ENCODE measurements at regions not wholly inside any gene's neighbourhood (a gene's known extent, or its start where the extent isn't known, plus 50 kb on each side); places are given as distances from the start of the nearest gene placed in this dataset.

DNA sequence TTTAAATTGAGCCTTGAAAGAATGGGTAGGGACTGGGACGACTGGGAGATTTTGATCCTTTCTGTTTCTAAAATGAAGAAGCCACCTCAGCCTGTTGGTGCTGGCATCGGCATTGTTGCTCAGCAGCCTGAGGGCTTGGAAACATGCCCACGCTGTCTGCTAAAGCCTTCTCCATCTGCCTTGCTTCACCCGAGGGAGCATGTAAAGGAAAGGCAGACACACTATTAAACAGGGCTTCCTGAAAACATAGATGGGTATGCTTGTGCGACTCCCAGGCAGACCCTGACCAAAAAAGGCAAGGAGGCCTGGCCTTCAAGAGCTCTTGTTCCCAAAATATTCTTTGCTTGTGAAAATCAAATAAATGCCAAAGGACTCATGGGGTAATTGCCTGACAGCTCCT is 84.2 kb upstream of the SLC4A7 start:
- H3K27me3 ChIP-seq (ENCODE audit: control insufficient read depth in 1 of 2, insufficient read depth in 1 of 2, low read length in 2 of 2): no peaks in the 10 kb centered on the region
- H4K8ac ChIP-seq (ENCODE audit: low read length): no peak overlapping the region
- H3K36me3 ChIP-seq (ENCODE audit: control insufficient read depth in 1 of 2, insufficient read depth in 2 of 2, low read depth in 1 of 2, low read length in 2 of 2): no peaks in the 10 kb centered on the region
- no peak for DNase-seq
- H2AFZ ChIP-seq (ENCODE audit: low read depth, low read length): no peak overlapping the region
- H2BK15ac ChIP-seq (ENCODE audit: low read depth, poor library complexity, severe bottlenecking): no peak overlapping the region
- H3K23ac ChIP-seq (ENCODE audit: low read length in 2 of 2): no peak overlapping the region
- H4K91ac ChIP-seq (ENCODE audit: low read length): no peak overlapping the region
- H2AK5ac ChIP-seq (ENCODE audit: low read length, severe bottlenecking): peak overlapping the region; percentile 80
- H3K9me3 ChIP-seq (ENCODE audit: control insufficient read depth, low read length): no peaks in the 10 kb centered on the region
- no peak overlapping the region for H3K4me2 ChIP-seq (ENCODE audit: low read length, poor library complexity, severe bottlenecking)
- H3K18ac ChIP-seq (ENCODE audit: low read depth in 1 of 2, low read length in 2 of 2): no peak overlapping the region
- no peak overlapping the region for H2BK5ac ChIP-seq (ENCODE audit: low read depth, low read length, poor library complexity, severe bottlenecking)
- peak overlapping the region; percentile 38 for H3K9ac ChIP-seq (ENCODE audit: low read length)
- peak overlapping the region in 1 of 2 experiments; percentile 80 for H3K14ac ChIP-seq (ENCODE audit: low read length in 2 of 2)
- H3K4me1 ChIP-seq (ENCODE audit: control insufficient read depth, insufficient read depth, low read depth, low read length): peaks cover 2% of the 10 kb centered on the region
- no peak overlapping the region for H2BK12ac ChIP-seq (ENCODE audit: low read length in 2 of 2)
- no peak overlapping the region for H3K4me3 ChIP-seq (ENCODE audit: insufficient read depth in 1 of 2, low read depth in 1 of 2, low read length in 2 of 2)
- H3K79me1 ChIP-seq (replicated peaks; ENCODE audit: low read length, poor library complexity, severe bottlenecking): no peaks in the 10 kb centered on the region
- H3K4ac ChIP-seq (ENCODE audit: low read depth in 1 of 2, low read length in 2 of 2): no peak overlapping the region
- no peak overlapping the region for H2BK120ac ChIP-seq (ENCODE audit: low read depth, low read length)
- H3K27ac ChIP-seq (ENCODE audit: low read length, poor library complexity, severe bottlenecking): no peak overlapping the region
- WGBS: 90% methylated on average over 5 of the region's 5 CpGs

DNA sequence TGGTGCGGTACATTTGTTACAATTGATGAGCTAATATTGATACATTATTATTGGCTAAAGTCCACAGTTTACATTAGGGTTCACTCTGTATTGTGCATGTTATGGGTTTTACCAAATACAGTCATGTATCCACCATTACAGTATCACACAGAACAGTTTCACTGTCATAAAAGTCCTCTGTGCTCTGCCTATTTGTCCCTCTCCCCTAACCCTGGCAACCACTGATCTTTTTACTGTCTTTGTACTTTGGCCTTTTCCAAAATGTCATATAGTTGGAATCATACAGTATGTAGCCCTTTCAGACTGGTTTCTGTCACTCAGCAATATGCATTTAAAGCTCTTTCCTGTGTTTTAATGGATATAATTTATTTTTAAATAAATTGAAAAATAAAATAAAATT is 83.1 kb upstream of the SLC4A7 start:
- Histone ChIP-seq H2BK120ac (ENCODE audit: low read depth, low read length) (no peak overlapping the region), H4K8ac (ENCODE audit: low read length) (no peak overlapping the region), H3K79me1 (replicated peaks; ENCODE audit: low read length, poor library complexity, severe bottlenecking) (no peaks in the 10 kb centered on the region), H3K23ac (ENCODE audit: low read length in 2 of 2) (no peak overlapping the region), H3K36me3 (ENCODE audit: control insufficient read depth in 1 of 2, insufficient read depth in 2 of 2, low read depth in 1 of 2, low read length in 2 of 2) (no peaks in the 10 kb centered on the region), H3K27me3 (ENCODE audit: control insufficient read depth in 1 of 2, insufficient read depth in 1 of 2, low read length in 2 of 2) (no peaks in the 10 kb centered on the region), H3K4me3 (ENCODE audit: insufficient read depth in 1 of 2, low read depth in 1 of 2, low read length in 2 of 2) (no peak overlapping the region), H3K27ac (ENCODE audit: low read length, poor library complexity, severe bottlenecking) (no peak overlapping the region), H3K4ac (ENCODE audit: low read depth in 1 of 2, low read length in 2 of 2) (no peak overlapping the region), H3K9ac (ENCODE audit: low read length) (no peak overlapping the region), H3K4me2 (ENCODE audit: low read length, poor library complexity, severe bottlenecking) (no peak overlapping the region), H3K18ac (ENCODE audit: low read depth in 1 of 2, low read length in 2 of 2) (no peak overlapping the region), H3K4me1 (ENCODE audit: control insufficient read depth, insufficient read depth, low read depth, low read length) (peaks cover 2% of the 10 kb centered on the region), H2BK15ac (ENCODE audit: low read depth, poor library complexity, severe bottlenecking) (no peak overlapping the region), H3K14ac (ENCODE audit: low read length in 2 of 2) (no peak overlapping the region), H2AFZ (ENCODE audit: low read depth, low read length) (no peak overlapping the region), H3K9me3 (ENCODE audit: control insufficient read depth, low read length) (no peaks in the 10 kb centered on the region), H2AK5ac (ENCODE audit: low read length, severe bottlenecking) (no peak overlapping the region), H2BK5ac (ENCODE audit: low read depth, low read length, poor library complexity, severe bottlenecking) (no peak overlapping the region), H4K91ac (ENCODE audit: low read length) (no peak overlapping the region), H2BK12ac (ENCODE audit: low read length in 2 of 2) (no peak overlapping the region)
- no CpG with 5 or more reads among the region's 1 CpG for WGBS
- DNase-seq: no peak

DNA sequence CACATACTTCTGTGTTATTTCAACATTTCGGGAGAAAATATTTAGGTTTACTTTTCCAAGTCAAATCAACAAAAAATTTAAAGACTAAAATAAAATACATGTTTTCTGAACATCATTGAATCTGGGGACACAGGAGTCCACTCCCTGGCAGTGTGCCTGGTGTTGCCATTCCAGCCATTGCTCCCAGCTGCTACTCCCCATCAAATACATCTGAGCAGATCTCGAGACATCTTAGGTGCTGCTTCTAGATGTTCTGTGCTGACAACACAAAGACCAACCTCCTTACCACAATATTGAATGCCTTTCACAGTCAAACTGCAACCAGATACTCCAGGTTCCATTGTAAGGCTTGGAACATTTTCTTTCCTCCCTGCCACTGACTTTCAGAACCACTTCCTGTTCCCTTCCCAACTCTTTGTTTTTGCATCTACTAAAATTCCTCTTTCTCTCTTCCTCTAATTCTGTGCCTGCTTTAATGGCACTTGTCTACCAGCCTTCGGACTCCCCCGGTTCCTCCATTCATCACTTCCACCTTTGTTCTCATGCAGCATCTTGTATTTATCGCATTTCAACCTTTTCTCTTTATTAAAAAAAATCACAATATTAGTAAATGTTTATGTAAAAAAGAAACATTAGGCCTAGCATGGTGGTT is 81.1 kb upstream of the SLC4A7 start:
- no peaks in the 10 kb centered on the region for H3K79me1 ChIP-seq (replicated peaks; ENCODE audit: low read length, poor library complexity, severe bottlenecking)
- no peak overlapping the region for H2BK15ac ChIP-seq (ENCODE audit: low read depth, poor library complexity, severe bottlenecking)
- H2BK5ac ChIP-seq (ENCODE audit: low read depth, low read length, poor library complexity, severe bottlenecking): no peak overlapping the region
- no peaks in the 10 kb centered on the region for H3K9me3 ChIP-seq (ENCODE audit: control insufficient read depth, low read length)
- DNase-seq: no peak
- H2BK120ac ChIP-seq (ENCODE audit: low read depth, low read length): no peak overlapping the region
- H3K4me1 ChIP-seq (ENCODE audit: control insufficient read depth, insufficient read depth, low read depth, low read length): peaks cover 2% of the 10 kb centered on the region
- H3K23ac ChIP-seq (ENCODE audit: low read length in 2 of 2): no peak overlapping the region
- H3K36me3 ChIP-seq (ENCODE audit: control insufficient read depth in 1 of 2, insufficient read depth in 2 of 2, low read depth in 1 of 2, low read length in 2 of 2): no peaks in the 10 kb centered on the region
- H3K4me2 ChIP-seq (ENCODE audit: low read length, poor library complexity, severe bottlenecking): no peak overlapping the region
- H4K91ac ChIP-seq (ENCODE audit: low read length): no peak overlapping the region
- H3K9ac ChIP-seq (ENCODE audit: low read length): no peak overlapping the region
- no peak overlapping the region for H3K4ac ChIP-seq (ENCODE audit: low read depth in 1 of 2, low read length in 2 of 2)
- no peak overlapping the region for H2BK12ac ChIP-seq (ENCODE audit: low read length in 2 of 2)
- 95% methylated on average over 3 of the region's 5 CpGs for WGBS
- no peak overlapping the region for H3K27ac ChIP-seq (ENCODE audit: low read length, poor library complexity, severe bottlenecking)
- H3K14ac ChIP-seq (ENCODE audit: low read length in 2 of 2): no peak overlapping the region
- no peak overlapping the region for H3K4me3 ChIP-seq (ENCODE audit: insufficient read depth in 1 of 2, low read depth in 1 of 2, low read length in 2 of 2)
- no peak overlapping the region for H2AK5ac ChIP-seq (ENCODE audit: low read length, severe bottlenecking)
- no peaks in the 10 kb centered on the region for H3K27me3 ChIP-seq (ENCODE audit: control insufficient read depth in 1 of 2, insufficient read depth in 1 of 2, low read length in 2 of 2)
- no peak overlapping the region for H4K8ac ChIP-seq (ENCODE audit: low read length)
- no peak overlapping the region for H2AFZ ChIP-seq (ENCODE audit: low read depth, low read length)
- no peak overlapping the region for H3K18ac ChIP-seq (ENCODE audit: low read depth in 1 of 2, low read length in 2 of 2)

DNA sequence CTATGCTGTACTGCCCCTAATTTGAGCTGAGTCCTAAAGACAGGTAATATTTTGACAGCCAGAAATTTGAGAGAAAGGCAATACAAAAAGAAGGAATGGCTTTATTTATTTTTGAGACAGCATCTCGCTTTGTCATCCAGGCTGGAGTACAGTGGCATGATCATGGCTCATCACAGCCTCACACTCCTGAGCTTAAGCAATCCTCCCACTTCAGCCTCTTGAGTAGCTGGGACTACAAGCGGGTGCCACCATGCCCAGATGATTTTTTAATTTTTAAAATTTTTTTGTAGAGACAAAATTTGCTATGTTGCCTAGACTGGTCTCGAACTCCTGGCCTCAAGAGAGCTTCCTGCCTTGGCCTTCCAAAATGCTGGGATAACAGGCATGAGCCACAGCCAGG is 77.4 kb upstream of the SLC4A7 start:
- H2BK15ac ChIP-seq (ENCODE audit: low read depth, poor library complexity, severe bottlenecking): no peak overlapping the region
- no peak overlapping the region for H3K18ac ChIP-seq (ENCODE audit: low read depth in 1 of 2, low read length in 2 of 2)
- H3K9ac ChIP-seq (ENCODE audit: low read length): no peak overlapping the region
- WGBS: 99% methylated on average over 3 of the region's 3 CpGs
- H3K14ac ChIP-seq (ENCODE audit: low read length in 2 of 2): no peak overlapping the region
- H4K91ac ChIP-seq (ENCODE audit: low read length): no peak overlapping the region
- no peak overlapping the region for H2BK120ac ChIP-seq (ENCODE audit: low read depth, low read length)
- H2BK5ac ChIP-seq (ENCODE audit: low read depth, low read length, poor library complexity, severe bottlenecking): no peak overlapping the region
- H4K8ac ChIP-seq (ENCODE audit: low read length): no peak overlapping the region
- no peaks in the 10 kb centered on the region for H3K27me3 ChIP-seq (ENCODE audit: control insufficient read depth in 1 of 2, insufficient read depth in 1 of 2, low read length in 2 of 2)
- no peak for DNase-seq
- H3K4me3 ChIP-seq (ENCODE audit: insufficient read depth in 1 of 2, low read depth in 1 of 2, low read length in 2 of 2): no peak overlapping the region
- H3K4me2 ChIP-seq (ENCODE audit: low read length, poor library complexity, severe bottlenecking): no peak overlapping the region
- no peaks in the 10 kb centered on the region for H3K79me1 ChIP-seq (replicated peaks; ENCODE audit: low read length, poor library complexity, severe bottlenecking)
- no peak overlapping the region for H3K27ac ChIP-seq (ENCODE audit: low read length, poor library complexity, severe bottlenecking)
- H2BK12ac ChIP-seq (ENCODE audit: low read length in 2 of 2): no peak overlapping the region
- H3K36me3 ChIP-seq (ENCODE audit: control insufficient read depth in 1 of 2, insufficient read depth in 2 of 2, low read depth in 1 of 2, low read length in 2 of 2): no peaks in the 10 kb centered on the region
- H3K23ac ChIP-seq (ENCODE audit: low read length in 2 of 2): no peak overlapping the region
- no peak overlapping the region for H3K4ac ChIP-seq (ENCODE audit: low read depth in 1 of 2, low read length in 2 of 2)
- H3K4me1 ChIP-seq (ENCODE audit: control insufficient read depth, insufficient read depth, low read depth, low read length): no peaks in the 10 kb centered on the region
- H3K9me3 ChIP-seq (ENCODE audit: control insufficient read depth, low read length): no peaks in the 10 kb centered on the region
- no peak overlapping the region for H2AK5ac ChIP-seq (ENCODE audit: low read length, severe bottlenecking)
- H2AFZ ChIP-seq (ENCODE audit: low read depth, low read length): no peak overlapping the region
